NCI-H345 treated with DMSO at 0.1 percent for 48 hours (cell line): ENCODE measurements at regions not wholly inside any gene's neighbourhood (a gene's known extent, or its start where the extent isn't known, plus 50 kb on each side); places are given as distances from the start of the nearest gene placed in this dataset.
"Not testable (repeated sequence)": the region's sequence is repeated elsewhere in the genome, so short reads cannot be mapped to it uniquely, and the experiment has no call there.

ENCODE experiments used
- DNase-seq: peaks from one replicate; lab custom pipeline; 2025; ENCODE audit not compliant: unreplicated experiment; lab: John Stamatoyannopoulos, UW

DNA sequence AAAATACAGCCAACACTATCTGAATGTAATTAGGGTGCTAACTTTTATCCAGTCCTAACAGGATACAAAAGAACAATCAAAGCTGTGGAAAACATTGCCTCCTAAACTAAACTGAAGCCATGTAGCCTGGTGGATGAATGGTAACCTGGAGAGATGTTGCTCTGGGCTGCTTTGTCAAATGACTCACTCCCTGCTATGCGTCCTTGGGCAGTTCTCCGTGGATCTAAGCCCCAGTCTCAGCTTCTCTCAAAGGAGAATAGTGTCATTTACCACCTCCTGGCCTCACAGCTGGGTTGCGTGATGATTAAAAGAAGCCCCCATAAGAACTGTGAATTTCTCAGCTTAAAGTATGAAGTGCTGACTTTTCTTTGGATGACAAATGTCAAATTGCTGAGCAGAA is 203.7 kb downstream of the ICOS start:
- DNase-seq: no peak

DNA sequence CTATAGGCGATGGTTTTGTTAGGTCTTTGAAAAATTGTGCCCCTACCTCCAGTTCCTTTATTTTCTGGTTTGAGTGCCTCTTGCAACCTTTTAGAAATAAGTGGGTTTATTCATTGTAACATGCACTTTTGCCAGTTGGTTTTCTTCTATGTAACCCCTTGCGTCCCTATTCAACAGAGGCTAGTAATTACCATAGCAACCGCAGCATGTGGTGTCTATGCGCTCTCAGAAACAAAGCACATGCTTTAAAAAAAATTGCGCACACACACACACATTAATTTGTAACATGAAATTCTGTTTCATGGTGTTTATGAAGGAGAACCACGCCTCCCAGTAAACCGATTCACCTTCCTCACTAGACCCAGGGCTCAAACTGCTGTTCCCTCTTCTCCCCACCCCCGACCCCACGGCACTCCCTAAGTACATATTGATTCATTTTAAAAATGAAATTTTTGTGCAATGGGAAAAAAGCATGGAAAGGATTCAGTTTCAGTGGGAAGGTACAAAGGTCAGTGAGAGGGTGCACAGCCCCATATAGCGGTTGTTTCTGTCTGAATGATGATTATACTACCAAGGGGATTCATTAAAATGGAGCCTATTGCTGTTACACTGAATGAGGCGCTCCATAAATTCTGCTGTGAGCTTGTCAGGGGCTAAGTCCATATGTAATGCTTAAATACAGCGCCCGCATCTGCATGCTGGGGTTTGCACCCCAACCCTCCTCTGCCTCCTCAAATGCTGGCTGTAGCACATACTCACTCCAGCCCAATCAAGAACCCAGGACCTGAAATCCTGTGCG is 206.9 kb downstream of the ICOS start:
- DNase-seq: no peak

DNA sequence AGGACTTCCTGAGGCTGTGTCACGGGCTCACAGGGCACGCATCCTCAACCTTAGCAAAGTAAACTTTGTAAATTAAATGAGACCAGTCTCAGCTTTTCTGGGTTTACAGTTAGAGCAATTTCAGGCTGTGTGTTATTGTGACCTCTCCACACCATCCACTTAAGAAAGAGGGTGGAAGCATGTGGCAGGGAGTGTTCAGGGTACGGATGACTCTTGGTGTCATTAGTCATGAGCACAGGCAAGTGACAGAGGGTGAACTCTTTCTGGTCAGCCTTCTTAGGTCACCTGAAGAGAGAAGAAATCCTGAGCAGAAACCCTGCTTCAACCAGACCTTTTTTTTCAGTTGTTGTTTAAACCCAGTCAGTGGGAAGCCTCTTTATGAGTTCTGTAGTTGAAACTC is 207.9 kb downstream of the ICOS start:
- no peak for DNase-seq

DNA sequence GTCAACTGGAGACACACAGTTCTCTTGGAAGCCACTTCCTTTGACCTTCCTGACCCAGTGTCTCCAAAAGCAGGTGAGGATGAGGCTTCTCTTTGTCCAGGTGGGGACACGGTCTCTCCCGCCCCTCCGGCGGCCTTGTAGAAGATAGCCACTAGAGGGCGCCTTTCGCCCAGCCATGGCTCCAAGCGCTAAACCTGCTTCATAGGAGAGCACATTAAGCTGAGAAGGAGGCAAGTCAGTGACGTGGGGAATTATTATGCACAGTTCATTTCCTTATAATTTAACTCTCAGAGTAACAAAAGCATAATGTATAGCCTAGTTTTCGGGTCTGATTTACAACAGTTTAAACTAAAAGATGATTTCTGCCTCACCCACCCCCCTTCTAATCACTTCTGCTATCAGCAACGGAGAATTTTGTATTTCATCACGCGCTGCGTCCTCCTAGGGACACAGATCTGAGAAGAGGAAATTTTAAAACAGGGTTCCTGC is 208.7 kb downstream of the ICOS start:
- peak; percentile 46 for DNase-seq

DNA sequence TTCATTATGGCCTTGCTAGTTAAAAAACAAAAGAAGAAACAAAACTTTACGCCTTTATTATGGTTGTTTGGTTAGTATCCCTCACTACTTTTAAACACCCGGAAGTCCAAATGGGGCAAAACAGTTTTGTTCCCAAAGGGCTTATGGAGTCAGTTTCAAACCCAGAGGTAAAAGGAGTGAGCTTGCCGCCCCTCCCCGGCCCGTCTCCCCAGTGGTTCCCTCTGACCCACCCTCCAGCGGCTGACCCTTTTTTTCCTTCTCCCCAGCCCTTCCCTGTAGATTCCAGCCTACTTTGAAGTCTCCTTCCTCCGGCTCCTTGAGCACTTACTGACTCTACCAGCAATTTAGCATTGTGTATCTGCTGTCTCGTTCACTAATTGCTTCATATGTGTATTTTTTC is 209.2 kb downstream of the ICOS start:
- DNase-seq: no peak

DNA sequence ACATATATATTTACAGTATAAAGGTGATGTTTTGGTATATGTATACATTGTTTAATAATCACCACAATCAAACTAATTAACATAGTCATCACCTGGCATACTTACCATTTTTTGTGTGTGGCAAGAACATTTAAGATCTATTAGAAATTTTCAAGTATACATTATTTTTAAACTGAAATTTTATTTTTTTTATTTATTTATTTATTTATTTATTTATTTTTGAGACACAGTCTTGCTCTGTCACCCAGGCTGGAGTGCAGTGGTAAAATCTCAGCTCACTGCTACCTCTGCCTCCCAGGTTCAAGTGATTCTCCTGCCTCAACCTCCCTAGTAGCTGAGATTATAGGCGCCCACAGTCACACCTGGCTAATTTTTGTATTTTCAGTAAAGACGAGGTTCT is 210.5 kb downstream of the ICOS start:
- DNase-seq: not testable (repeated sequence)

DNA sequence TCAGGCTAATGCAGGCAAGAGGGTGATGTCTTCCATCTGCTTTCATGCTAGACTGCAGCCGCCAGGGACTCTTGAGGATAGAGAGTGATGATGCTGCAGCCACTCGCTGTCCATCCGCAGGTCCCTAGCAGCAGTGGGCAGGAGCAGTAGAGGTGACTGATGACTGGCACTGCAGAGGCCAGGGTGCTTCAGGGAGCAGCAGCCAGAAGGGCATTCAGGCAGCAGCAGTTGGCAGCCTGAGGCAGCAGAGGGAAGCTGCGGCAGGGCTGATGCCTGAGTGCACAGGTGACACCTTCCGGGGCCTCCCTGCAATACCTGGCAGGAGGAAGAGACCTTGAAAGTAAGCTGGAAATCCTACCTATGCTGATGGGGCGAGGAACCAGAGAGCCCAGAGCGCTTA is 214.2 kb downstream of the ICOS start:
- DNase-seq: no peak

DNA sequence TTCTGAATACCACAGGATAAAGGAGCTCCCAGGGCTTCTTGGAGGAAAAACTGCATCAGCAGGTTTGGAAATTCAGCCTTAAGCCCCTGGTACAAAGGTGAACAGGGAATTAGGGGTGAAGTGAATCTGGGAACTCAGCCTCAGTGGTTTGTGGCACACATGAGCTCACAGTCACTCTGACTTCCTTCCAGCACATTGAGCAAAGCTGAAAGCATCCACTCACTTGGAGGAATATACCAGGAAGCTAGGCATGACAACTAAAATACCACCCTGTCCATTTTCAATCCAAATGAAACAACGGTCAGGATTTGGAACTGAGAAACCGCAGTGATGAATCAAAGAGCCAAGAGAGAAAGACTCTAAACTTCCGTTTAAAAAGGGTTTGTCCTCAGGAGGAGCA is 216.1 kb downstream of the ICOS start:
- no peak for DNase-seq

DNA sequence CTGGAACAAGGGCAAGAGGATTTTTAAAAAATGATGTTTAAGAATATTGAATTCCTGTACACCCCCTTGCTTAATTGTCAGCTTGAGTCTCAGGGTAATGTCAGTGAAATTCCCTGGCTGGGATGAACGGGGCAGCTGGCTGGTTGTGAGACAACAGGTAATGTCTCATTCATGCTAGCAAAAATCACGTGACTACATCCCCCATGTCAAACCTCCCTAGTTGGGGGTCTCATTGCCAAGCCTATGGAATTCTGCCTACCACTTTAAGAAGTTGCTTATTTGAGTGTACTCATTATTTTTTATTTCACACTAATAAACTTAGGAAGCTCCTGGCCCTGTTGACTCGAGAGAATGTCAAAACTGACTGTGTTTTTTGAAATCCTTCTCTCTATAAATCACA is 218.3 kb downstream of the ICOS start:
- DNase-seq: no peak

DNA sequence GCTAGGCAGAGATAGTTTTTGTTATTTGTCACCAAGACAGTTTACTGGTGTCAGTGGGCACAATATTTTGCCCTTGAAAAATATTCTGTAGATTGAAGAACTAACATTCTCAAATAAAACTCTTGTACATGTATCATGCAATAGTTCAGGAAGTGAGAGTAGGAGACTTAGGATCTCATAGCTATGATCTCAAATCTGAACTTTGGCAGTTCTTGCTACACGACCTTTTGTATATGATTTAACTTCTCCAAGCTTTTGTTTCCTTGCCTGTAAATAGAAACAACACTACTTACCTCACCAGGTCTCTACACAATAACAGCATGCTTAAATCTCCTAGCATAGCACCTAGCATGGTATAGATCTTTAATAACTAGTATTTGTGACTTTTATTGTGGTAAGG is 219.9 kb downstream of the ICOS start:
- no peak for DNase-seq

DNA sequence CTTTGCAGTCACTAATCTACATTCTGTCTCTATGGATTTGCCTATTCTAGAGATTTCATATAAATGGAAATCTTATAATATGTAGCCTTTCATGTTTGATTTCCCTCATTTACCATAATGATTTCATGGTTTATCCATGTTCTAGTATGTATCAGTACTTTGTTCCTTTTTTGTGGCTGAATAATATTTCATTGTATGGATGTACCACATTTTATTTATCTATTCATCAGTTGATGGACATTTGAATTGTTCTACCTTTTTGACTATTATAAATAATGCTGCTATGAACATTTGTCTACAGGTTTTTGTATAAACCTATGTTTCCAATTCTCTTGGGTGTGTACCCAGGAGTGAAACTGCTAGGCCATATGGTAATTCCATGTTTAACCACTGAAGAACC is 221.1 kb downstream of the ICOS start:
- DNase-seq: no peak

DNA sequence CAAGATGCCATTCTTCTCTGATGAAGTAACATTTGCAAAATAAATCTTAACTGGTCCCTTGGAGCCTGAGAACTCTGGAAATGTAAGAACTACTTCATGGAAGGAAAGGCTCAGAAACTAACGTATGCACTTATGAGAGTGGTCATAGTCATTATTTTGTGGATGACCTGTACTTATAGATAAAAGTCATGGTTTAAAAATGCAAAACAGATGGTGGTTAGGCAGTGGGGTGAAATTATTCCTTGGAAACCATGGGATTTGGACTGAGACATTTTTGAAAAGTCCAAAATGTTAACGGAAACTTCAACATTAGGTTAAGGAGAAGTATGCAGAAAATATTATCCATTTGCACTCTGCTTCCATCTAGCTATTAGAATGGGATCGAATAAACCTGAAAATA is 223.0 kb downstream of the ICOS start:
- DNase-seq: no peak

DNA sequence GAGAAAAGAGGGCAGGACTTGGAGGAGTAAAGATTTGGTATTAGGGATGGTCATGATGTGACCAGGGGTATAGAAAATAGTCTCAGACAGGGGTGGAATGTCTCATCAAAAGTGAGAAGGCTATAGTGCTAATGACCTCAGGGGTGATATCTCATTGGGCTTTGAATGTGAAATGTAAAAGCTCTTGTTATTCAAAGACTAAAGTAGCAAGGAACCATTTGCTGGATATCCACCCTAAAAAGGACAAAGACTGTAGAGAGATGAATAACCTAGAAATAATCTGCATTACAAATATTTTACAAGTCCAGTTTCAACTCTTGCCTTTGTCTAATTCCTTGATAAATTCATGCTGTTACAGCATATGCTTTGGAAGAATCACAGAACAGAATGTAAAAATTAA is 224.4 kb downstream of the ICOS start:
- no peak for DNase-seq

DNA sequence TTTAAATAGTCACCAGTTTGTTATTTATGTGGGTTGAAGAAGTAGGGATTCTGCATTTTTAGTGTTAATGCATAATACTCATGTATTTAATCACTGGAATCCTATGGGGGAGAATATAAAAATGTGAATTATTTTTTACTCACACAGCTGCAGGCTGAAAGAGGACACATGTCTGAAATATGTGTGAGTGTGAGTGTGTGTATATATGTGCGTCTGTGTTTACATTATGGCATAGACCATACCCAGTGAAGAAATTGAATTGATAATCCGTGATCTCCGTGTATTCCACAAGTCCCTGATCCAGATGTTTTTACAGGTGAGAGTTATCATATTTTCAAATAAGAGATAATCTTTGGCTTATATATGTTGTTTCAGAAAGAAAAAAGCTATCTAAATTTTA is 225.3 kb downstream of the ICOS start:
- no peak for DNase-seq

DNA sequence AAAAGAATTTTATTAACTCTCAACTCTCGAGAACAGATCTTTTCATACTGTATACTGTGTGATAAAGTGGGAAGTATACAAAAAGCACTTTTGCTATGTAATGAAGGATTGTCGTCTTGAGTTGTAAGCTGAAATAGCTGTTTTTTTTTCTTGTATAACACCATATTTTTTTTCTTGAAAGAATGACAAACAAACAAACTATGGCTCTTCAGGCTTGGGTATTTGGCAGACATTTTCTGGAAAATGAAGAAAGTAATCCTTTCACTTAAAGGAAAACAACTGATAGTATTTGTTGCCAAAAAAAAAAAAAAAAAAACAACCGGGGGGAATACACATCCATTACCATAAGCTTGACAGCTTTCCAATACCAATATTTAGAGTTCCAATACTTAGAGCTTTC is 230.4 kb downstream of the ICOS start:
- DNase-seq: no peak

DNA sequence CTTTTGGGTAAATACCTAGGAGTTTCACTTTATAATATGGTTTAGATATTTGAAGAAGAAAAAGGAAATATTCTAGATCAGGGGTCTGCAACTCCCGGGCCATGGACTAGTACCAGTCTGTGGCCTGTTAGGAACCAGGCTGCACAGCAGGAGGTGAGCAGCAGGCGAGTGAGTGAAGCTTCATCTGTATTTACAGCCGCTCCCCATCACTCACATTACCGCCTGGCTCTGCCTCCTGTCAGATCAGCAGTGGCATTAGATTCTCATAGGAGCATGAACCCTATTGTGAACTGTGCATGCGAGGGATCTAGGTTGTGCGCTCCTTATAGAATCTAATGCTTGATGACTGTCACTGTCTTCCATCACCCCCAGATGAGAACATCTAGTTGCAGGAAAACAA is 231.1 kb downstream of the ICOS start:
- DNase-seq: not testable (repeated sequence)

DNA sequence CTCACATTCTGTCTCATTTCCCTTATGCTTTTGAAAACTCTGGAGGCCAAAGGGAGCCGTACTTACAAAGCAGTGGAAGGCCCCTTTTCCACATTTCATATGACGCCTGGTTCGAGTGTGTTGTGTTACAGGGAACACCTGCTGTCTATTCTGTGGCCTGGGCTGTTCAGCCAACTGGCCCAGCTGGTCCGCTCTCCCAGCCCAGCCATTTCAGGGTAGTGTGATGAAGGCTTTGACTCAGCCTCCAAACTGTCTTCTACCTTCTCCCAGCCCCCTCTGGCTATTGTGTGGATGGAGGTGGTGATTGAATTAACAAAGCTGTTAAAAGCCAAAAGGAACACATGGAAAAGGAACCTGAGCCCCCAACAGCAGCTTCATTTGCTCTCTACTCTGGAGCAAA is 233.8 kb downstream of the ICOS start:
- no peak for DNase-seq

DNA sequence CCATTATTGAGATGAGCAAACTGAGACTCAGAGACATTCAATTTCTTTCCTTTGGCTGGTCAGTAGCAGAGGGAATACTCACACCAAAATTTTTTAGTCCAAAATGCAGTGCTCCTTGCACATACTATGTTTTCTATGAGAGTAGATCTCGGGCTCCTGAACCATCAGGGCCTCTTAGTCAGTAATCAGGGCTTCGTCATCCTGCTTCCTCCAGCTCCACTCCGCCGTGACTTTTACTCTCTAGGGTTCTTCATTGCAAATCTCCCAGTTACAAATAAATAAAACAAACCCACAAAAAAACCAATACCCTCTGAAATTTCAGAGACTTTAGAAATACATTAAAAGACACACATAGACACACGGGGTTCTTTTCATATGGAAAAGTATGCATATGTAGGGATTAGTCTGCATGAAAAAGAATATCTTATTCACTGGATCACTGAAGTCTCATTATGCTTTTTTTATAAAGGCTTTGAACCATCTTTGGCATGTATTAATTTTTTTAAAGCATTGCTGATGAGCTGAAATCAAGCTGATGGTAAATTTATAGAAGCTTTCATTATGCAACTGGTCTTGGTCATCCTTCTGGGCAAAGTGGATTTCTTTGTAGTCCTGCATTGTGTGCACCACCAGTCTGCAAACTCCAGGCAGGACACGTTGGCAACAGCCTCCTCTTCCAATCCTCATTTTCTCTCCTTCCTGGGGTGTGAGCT is 235.0 kb downstream of the ICOS start:
- no peak for DNase-seq

DNA sequence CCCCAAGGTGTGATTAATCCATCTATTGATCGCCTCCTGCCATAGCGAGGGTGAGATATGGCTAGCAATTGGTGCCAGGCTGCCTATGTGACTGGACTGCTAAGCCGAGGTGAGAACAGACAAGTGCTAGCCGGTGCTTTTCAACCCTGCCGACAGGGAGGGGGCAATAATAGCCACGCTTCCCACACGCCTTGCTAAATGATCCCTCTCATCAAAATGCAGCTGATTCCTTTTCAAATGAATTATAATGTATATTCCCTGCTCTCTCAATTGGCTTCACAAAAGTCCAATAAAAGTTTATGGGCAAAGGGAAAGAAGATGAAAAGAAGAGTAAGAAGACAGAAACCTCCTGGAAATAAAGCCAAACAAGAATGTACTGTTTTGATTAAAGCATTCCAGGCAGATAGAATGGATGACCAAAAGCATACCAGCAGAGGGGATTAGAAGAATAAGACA is 235.6 kb downstream of the ICOS start:
- DNase-seq: no peak

DNA sequence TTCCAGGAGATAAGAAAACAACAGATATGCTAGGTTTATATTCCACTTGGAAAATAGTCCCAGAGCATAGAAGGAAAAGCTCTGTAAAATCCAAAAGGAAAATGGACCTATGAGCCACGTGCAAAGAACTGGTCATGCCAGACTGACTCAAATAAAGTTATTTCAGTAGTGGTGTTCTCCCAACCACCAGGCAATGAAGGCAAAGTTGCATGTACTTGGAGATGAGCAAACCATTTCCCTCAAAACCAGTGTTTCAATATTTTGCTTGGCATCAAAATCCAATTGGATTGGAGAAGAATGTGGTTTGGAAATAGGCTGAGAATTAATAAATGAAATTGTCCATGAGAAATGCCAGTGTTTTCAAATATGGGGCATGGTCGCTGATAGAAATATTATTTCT is 237.5 kb downstream of the ICOS start:
- no peak for DNase-seq

DNA sequence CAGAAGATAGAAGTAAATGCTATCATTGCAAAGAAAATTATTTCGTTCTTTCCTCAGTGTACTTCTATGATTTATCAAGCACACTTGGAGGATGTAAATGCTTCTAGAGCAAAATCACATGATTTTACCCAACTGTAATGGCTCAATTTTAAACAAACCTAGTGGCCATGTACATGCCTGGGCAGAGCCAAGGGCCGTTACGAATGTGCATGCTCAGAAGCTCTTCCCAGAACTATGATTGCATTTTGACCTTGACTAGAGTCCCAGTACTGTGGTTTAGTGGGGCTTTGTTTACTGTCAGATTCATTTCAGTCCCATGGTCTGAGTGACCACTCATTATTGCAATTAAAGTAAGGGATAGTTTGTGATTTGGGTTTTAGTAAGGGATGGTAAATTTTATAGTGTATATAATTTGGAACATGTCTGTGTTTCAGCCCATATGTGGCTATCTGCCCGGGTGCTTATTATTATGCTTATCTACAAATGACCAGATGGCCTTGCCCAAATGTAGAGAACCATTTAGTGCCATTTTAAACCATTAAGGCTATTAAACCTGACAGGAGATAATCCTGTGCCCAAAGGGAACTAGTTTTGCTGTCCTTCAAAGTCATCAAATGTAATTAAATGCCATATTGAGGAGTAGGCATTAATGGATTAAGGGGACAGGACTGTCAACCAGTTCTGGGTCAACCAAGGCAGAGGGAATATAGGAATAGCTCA is 239.1 kb downstream of the ICOS start:
- no peak for DNase-seq

DNA sequence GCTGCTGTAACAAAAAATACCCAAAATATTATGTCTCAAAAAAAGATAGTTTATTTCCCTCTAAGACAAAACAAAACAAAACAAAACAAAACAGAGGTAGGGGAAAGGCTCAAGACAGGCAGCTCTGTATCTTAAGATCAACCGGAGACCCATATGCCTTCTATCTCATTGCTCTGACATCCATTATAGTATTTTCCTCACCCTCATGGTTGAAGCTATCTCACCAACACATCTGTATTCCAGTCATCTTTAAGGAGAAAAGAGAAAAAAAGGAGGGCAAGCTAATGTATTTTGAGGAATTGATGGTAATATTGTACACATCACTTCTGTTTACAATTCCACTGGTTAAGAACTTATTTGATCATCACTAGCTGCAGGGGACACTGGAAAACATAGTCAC is 239.7 kb downstream of the ICOS start:
- DNase-seq: no peak
